Neuronal stem cell (in vitro differentiated cells): ENCODE measurements at regions not wholly inside any gene's neighbourhood (a gene's known extent, or its start where the extent isn't known, plus 50 kb on each side); places are given as distances from the start of the nearest gene placed in this dataset.

Experiments used
- DNase-seq: peaks from one replicate; pipeline ENCODE4 v3.0.0-alpha.2; 2013; ENCODE audit warnings: low spot score
- H2AFZ ChIP-seq: one replicate; pipeline ENCODE4 v1.6.1; 2013; ENCODE audit warnings: mild to moderate bottlenecking, low read length, inconsistent platforms
- H2AK5ac ChIP-seq: 2 replicates; pipeline ENCODE4 v1.6.1; 2013; ENCODE audit warnings: low read depth, mild to moderate bottlenecking, inconsistent platforms, low read length, moderate library complexity, mixed read lengths
- H2BK120ac ChIP-seq: 2 replicates; pipeline ENCODE4 v1.6.1; 2013; ENCODE audit warnings: low read depth, mild to moderate bottlenecking, inconsistent platforms, low read length, moderate library complexity, mixed read lengths
- H2BK12ac ChIP-seq: one replicate; pipeline ENCODE4 v1.6.1; 2013; ENCODE audit warnings: low read length, inconsistent platforms
- H2BK15ac ChIP-seq: 2 replicates; pipeline ENCODE4 v1.6.1; 2013; ENCODE audit warnings: mild to moderate bottlenecking, low read length, inconsistent platforms, mixed read lengths
- H2BK5ac ChIP-seq: one replicate; pipeline ENCODE4 v1.6.1; 2013; ENCODE audit warnings: inconsistent platforms, mild to moderate bottlenecking, low read length, moderate library complexity
- H3K14ac ChIP-seq: one replicate; pipeline ENCODE4 v1.6.1; 2013; ENCODE audit warnings: low read length, inconsistent platforms
- H3K18ac ChIP-seq: 2 replicates; pipeline ENCODE4 v1.6.1; 2013; ENCODE audit warnings: low read length, inconsistent platforms
- H3K23ac ChIP-seq: 2 replicates; pipeline ENCODE4 v1.6.1; 2013; ENCODE audit warnings: low read depth, mild to moderate bottlenecking, mixed read lengths, low read length, inconsistent platforms; ENCODE audit not compliant: poor library complexity
- H3K27ac ChIP-seq: replicated peaks from 3 replicates; pipeline ENCODE4 v1.5.1; 2013; ENCODE audit warnings: low read length, inconsistent platforms
- H3K27me3 ChIP-seq, 3 experiments: 2 replicates each; pipeline ENCODE4 v1.6.1; 2013; ENCODE audit warnings: low read length in 3 of 3, mild to moderate bottlenecking in 2 of 3, inconsistent platforms in 1 of 3, low read depth in 1 of 3, mixed read lengths in 1 of 3, moderate library complexity in 1 of 3; ENCODE audit not compliant: control insufficient read depth in 3 of 3, insufficient read depth in 3 of 3
- H3K36me3 ChIP-seq, 2 donors: replicated peaks in 1 of 2; 2 replicates each; pipeline ENCODE4 v1.6.1; 2013; ENCODE audit warnings: low read length in 2 of 2; ENCODE audit not compliant: control insufficient read depth in 2 of 2, insufficient read depth in 2 of 2
- H3K4ac ChIP-seq: 2 replicates; pipeline ENCODE4 v1.6.1; 2013; ENCODE audit warnings: inconsistent platforms, mild to moderate bottlenecking, low read length, moderate library complexity
- H3K4me1 ChIP-seq, 2 donors: 1 replicate in 1 of 2; 2 replicates in 1 of 2; pipeline ENCODE4 v1.6.1; 2013; ENCODE audit warnings: low read length in 2 of 2, low read depth in 1 of 2; ENCODE audit not compliant: control insufficient read depth in 2 of 2, insufficient read depth in 1 of 2
- H3K4me2 ChIP-seq: one replicate; pipeline ENCODE4 v1.6.1; 2013; ENCODE audit warnings: mild to moderate bottlenecking, low read length, inconsistent platforms; ENCODE audit not compliant: insufficient read depth, poor library complexity, severe bottlenecking
- H3K4me3 ChIP-seq, 2 donors: 2 replicates each; pipeline ENCODE4 v1.5.1; 2013; ENCODE audit warnings: low read length in 2 of 2, mild to moderate bottlenecking in 2 of 2, inconsistent platforms in 1 of 2, moderate library complexity in 1 of 2
- H3K79me1 ChIP-seq: one replicate; pipeline ENCODE4 v1.6.1; 2013; ENCODE audit warnings: low read depth, mild to moderate bottlenecking, inconsistent platforms, low read length, moderate library complexity
- H3K9ac ChIP-seq: one replicate; pipeline ENCODE4 v1.6.1; 2013; ENCODE audit warnings: mild to moderate bottlenecking, low read depth, low read length, inconsistent platforms; ENCODE audit not compliant: poor library complexity
- H3K9me3 ChIP-seq, 2 donors: replicated peaks in 1 of 2; 2 replicates each; pipeline versions ENCODE3 to v1.6.1; 2013; ENCODE audit warnings: low read length in 2 of 2, mild to moderate bottlenecking in 2 of 2, inconsistent platforms in 1 of 2, low read depth in 1 of 2, mixed read lengths in 1 of 2, moderate library complexity in 1 of 2; ENCODE audit not compliant: control insufficient read depth in 2 of 2, insufficient read depth in 1 of 2
- H4K8ac ChIP-seq: one replicate; pipeline ENCODE4 v1.6.1; 2013; ENCODE audit warnings: low read depth, mild to moderate bottlenecking, inconsistent platforms, low read length, moderate library complexity
- H4K91ac ChIP-seq: one replicate; pipeline ENCODE4 v1.6.1; 2013; ENCODE audit warnings: low read length, low read depth, mild to moderate bottlenecking, inconsistent platforms; ENCODE audit not compliant: poor library complexity
- WGBS, 2 donors: extraction: QIAGEN DNeasy Blood & Tissue Kit; methylation state at CpG; one replicate each; pipeline ENCODE4 v1.1.7; 2013; ENCODE audit warnings: missing lambda C conversion rate in 2 of 2, mixed read lengths in 1 of 2; ENCODE audit not compliant: insufficient read length in 2 of 2, insufficient replicate concordance in 1 of 2; ENCODE audit errors: extremely low coverage in 2 of 2; 5-methylcytosine and 5-hydroxymethylcytosine counted together

DNA sequence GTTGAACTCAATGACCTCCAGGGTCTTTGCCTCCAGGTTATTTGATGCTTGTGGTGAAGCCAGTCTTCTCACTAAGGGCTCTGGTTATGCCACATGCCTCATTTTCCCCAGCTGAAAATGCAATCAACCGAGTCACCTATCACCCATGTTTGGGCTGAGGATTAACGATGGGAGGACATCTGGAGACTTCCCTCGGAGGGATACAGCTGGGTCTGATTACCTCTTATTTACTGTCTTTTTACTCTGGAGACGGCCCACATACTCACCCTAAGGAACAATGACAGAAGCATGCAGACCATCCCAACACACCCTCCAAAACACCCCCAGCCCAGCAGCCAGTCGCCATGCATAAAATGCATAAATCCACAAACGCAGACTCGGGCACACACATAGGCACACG is 187.4 kb downstream of the OPA1 start:
- WGBS, 2 donors = no CpG with 5 or more reads among the region's 8 CpGs
- peaks cover 32% of the 10 kb centered on the region in 2 donors for H3K4me1 ChIP-seq

DNA sequence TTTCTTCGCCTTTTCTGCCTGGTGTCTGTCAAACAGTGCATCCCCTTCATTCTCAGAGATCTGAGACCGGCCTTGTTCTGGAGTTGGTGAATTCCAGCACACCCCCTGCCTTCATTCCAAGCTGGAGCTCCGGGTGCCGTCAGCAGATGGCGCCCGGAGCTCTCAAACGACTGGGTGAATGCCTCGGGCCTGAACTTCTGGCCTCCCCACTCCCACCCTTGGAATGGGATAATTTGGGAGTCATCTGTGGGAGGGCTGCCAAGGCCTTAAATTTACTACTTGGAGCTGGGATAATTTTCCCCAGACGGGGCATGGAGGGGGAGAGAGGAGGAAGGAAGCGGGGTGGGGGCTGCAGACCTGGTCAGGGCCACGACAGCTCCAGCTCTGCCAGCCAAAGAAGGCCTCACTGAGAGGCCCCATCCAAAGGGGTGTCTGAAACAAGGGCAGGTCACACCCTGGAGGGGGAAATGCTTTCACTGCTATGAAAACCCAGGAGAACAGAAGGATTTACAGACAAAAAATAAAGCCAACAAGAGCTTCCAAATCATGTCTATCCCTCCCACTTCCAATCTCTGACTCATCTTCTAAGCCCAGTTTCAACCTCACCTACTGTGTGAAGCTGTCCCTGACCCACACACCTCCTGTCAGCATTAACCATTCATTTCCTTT is 187.9 kb downstream of the OPA1 start:
- no CpG with 5 or more reads among the region's 11 CpGs for WGBS, 2 donors
- Histone ChIP-seq H3K9me3 (no peaks in the 10 kb centered on the region), H3K27ac (no peak overlapping the region)

More for the DNA sequence above, 187.4 kb downstream of the OPA1 start:
- Histone ChIP-seq H3K18ac (peak overlapping the region; percentile 49), H3K4ac (no peak overlapping the region), H3K36me3 (no peaks in the 10 kb centered on the region), H2AK5ac (no peak overlapping the region), H3K4me2 (no peak overlapping the region), H3K14ac (no peak overlapping the region), H2BK15ac (no peak overlapping the region), H3K27ac (no peak overlapping the region), H2AFZ (no peak overlapping the region), H3K27me3 (peaks cover 0 to 25% (median 0%) of the 10 kb centered on the region in 3 experiments), H2BK5ac (no peak overlapping the region), H3K4me3 (no peak overlapping the region), H2BK120ac (no peak overlapping the region), H2BK12ac (no peak overlapping the region), H4K91ac (no peak overlapping the region), H3K9ac (no peak overlapping the region), H3K9me3 (no peaks in the 10 kb centered on the region), H3K79me1 (no peaks in the 10 kb centered on the region), H4K8ac (no peak overlapping the region), H3K23ac (no peak overlapping the region)
- DNase-seq = no peak

DNA sequence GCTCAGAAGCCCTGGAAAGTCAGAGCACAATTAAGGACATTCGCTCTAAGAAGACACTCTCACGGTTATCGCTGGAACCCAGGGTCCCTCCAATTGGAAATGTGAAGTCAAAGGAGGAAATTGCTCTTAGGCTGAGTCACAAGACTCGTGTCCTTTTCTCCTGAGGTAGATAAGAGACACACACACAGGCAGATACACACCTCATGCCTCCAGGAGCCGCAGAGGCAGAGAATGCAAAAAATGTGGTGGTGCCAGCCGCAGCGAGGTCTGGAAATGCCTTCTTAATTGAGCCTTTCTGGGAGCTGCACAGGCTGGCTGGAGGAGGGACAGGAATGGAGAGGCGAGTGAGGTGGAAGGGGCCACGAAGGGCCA is 189.3 kb downstream of the OPA1 start:
- H3K27me3 ChIP-seq = peaks cover 0 to 11% (median 1%) of the 10 kb centered on the region in 3 experiments
- no peak overlapping the region for H2BK5ac ChIP-seq
- H3K9me3 ChIP-seq = no peaks in the 10 kb centered on the region
- no peak overlapping the region for H3K18ac ChIP-seq
- no peak overlapping the region for H2BK12ac ChIP-seq
- H3K79me1 ChIP-seq = no peaks in the 10 kb centered on the region
- H4K91ac ChIP-seq = no peak overlapping the region
- H3K4ac ChIP-seq = no peak overlapping the region
- no peak overlapping the region for H3K9ac ChIP-seq
- H2BK120ac ChIP-seq = no peak overlapping the region
- no peak overlapping the region for H3K23ac ChIP-seq
- H2AK5ac ChIP-seq = no peak overlapping the region
- H3K14ac ChIP-seq = no peak overlapping the region
- peaks cover 13 to 25% of the 10 kb centered on the region in 2 donors for H3K4me1 ChIP-seq
- H3K4me3 ChIP-seq = no peak overlapping the region
- WGBS, 2 donors = no CpG with 5 or more reads among the region's 9 CpGs
- H2AFZ ChIP-seq = no peak overlapping the region
- H3K4me2 ChIP-seq = no peak overlapping the region
- no peak for DNase-seq
- no peak overlapping the region for H4K8ac ChIP-seq
- no peak overlapping the region for H2BK15ac ChIP-seq
- H3K36me3 ChIP-seq = no peaks in the 10 kb centered on the region
- no peak overlapping the region for H3K27ac ChIP-seq

More for the DNA sequence above, 187.9 kb downstream of the OPA1 start:
- peak; percentile 70 for DNase-seq
- no peak overlapping the region for H3K4ac ChIP-seq
- H3K23ac ChIP-seq = no peak overlapping the region
- no peak overlapping the region for H2BK120ac ChIP-seq
- H2AFZ ChIP-seq = no peak overlapping the region
- no peak overlapping the region for H4K8ac ChIP-seq
- no peak overlapping the region for H2BK5ac ChIP-seq
- H3K4me3 ChIP-seq = no peak overlapping the region
- no peak overlapping the region for H2BK12ac ChIP-seq
- H3K9ac ChIP-seq = no peak overlapping the region
- peak overlapping the region; percentile 49 for H3K18ac ChIP-seq
- H3K4me2 ChIP-seq = no peak overlapping the region
- peaks cover 0 to 19% (median 0%) of the 10 kb centered on the region in 3 experiments for H3K27me3 ChIP-seq
- peaks cover 26 to 31% of the 10 kb centered on the region in 2 donors for H3K4me1 ChIP-seq
- no peak overlapping the region for H2BK15ac ChIP-seq
- H3K14ac ChIP-seq = no peak overlapping the region
- H2AK5ac ChIP-seq = no peak overlapping the region
- H4K91ac ChIP-seq = no peak overlapping the region
- H3K79me1 ChIP-seq = no peaks in the 10 kb centered on the region
- H3K36me3 ChIP-seq = no peaks in the 10 kb centered on the region

DNA sequence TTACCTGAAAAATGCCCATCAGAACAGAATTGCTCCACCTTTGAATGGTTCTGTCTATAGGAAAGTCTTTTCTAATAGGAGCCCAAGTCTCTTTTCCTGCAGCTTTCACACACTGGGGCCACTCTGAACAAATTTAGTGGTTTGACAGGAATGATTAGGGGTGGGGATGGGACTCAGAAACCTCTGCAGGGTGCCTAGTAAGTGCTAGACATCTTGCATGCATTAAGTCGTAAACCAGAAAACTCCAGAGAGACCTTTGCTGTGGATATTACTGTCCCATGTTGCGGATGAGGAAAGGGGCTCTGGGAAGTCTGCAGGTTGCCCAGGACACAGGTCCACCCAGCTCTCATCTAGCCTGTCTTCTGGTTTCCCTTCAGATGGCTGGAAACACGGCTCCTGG is 189.7 kb downstream of the OPA1 start:
- Histone ChIP-seq H3K36me3 (no peaks in the 10 kb centered on the region), H3K9me3 (no peaks in the 10 kb centered on the region), H3K9ac (no peak overlapping the region), H3K27ac (no peak overlapping the region), H3K27me3 (peaks cover 0 to 13% (median 4%) of the 10 kb centered on the region in 3 experiments), H3K4me3 (no peak overlapping the region), H2BK15ac (no peak overlapping the region), H2BK5ac (no peak overlapping the region), H3K4me1 (peaks cover 8 to 21% of the 10 kb centered on the region in 2 donors), H3K23ac (no peak overlapping the region), H2BK120ac (no peak overlapping the region), H2BK12ac (no peak overlapping the region), H3K4ac (no peak overlapping the region), H2AFZ (no peak overlapping the region), H3K18ac (peak overlapping the region; percentile 87), H3K79me1 (no peaks in the 10 kb centered on the region), H3K4me2 (no peak overlapping the region), H4K8ac (no peak overlapping the region), H2AK5ac (no peak overlapping the region), H4K91ac (no peak overlapping the region), H3K14ac (no peak overlapping the region)
- no peak for DNase-seq
- no CpG with 5 or more reads among the region's 3 CpGs for WGBS, 2 donors
